B cell (primary cell): ENCODE measurements at regions not wholly inside any gene's neighbourhood (a gene's known extent, or its start where the extent isn't known, plus 50 kb on each side); places are given as distances from the start of the nearest gene placed in this dataset.

Source experiments
- ATAC-seq: fragments of 200-7000 bp; cut with Tn5 transposase; one replicate; pipeline ENCODE4 v1.10.0; 2021; ENCODE audit warnings: low read depth, mild to moderate bottlenecking, moderate number of reproducible peaks, moderate library complexity
- CTCF ChIA-PET: fragments of 350-600 bp; sonication (Branson Sonifier 250); formaldehyde crosslinking; loops from one replicate; lab custom pipeline; 2021; ENCODE audit warnings: antibody characterized with exemption, inconsistent platforms; lab: Charles Lee
- POLR2A ChIA-PET: fragments of 350-600 bp; sonication (Branson Sonifier 250); formaldehyde crosslinking; loops from one replicate; lab custom pipeline; 2021; ENCODE audit warnings: antibody characterized with exemption; lab: Charles Lee
- DNase-seq: peaks from one replicate; pipeline ENCODE4 v3.0.0; 2013
- H2AFZ ChIP-seq: 2 replicates; pipeline ENCODE4 v1.6.1; 2012; ENCODE audit warnings: mild to moderate bottlenecking, low read depth, low read length; ENCODE audit not compliant: insufficient read depth, poor library complexity, severe bottlenecking
- H3K27ac ChIP-seq, 2 donors: 1 replicate in 1 of 2; 2 replicates in 1 of 2; pipeline ENCODE4 v1.5.1; 2012 to 2013; ENCODE audit warnings: low read length in 2 of 2, mild to moderate bottlenecking in 2 of 2, moderate library complexity in 1 of 2
- H3K27me3 ChIP-seq, 4 experiments: fragments of 200-600 bp in 1 of 4; sonication (generic) in 1 of 4; replicated peaks in 1 of 4; 1 replicate in 2 of 4; 2 replicates in 2 of 4; pipeline versions ENCODE4 v1.6.1 to v1.7.0; 2013 to 2016; ENCODE audit warnings: low read length in 3 of 4, mild to moderate bottlenecking in 2 of 4, mixed read lengths in 1 of 4, moderate library complexity in 1 of 4; ENCODE audit not compliant: insufficient read depth in 4 of 4, control insufficient read depth in 3 of 4; ENCODE audit errors: control extremely low read depth in 1 of 4
- H3K36me3 ChIP-seq, 2 experiments: replicated peaks in 1 of 2; 1 replicate in 1 of 2; 2 replicates in 1 of 2; pipeline versions ENCODE4 v1.6.1 to v1.7.1; 2013; ENCODE audit warnings: low read length in 1 of 2; ENCODE audit not compliant: insufficient read depth in 2 of 2, control insufficient read depth in 1 of 2; ENCODE audit errors: control extremely low read depth in 1 of 2, extremely low read depth in 1 of 2
- H3K4me1 ChIP-seq, 2 donors: fragments of 200-600 bp in 1 of 2; sonication (generic) in 1 of 2; 1 replicate in 1 of 2; 2 replicates in 1 of 2; pipeline versions ENCODE4 v1.5.1 to v1.6.1; 2013 to 2017; ENCODE audit warnings: low read length in 2 of 2; ENCODE audit not compliant: control insufficient read depth in 2 of 2, insufficient read depth in 2 of 2
- H3K4me2 ChIP-seq: replicated peaks from 2 replicates; pipeline ENCODE3; 2012; ENCODE audit warnings: mild to moderate bottlenecking, low read depth, low read length; ENCODE audit not compliant: poor library complexity, severe bottlenecking
- H3K4me3 ChIP-seq, 5 experiments: fragments of 200-600 bp in 1 of 5; sonication (generic) in 1 of 5; 1 replicate in 3 of 5; 2 replicates in 2 of 5; pipeline versions ENCODE4 v1.5.1 to v1.7.0; 2011 to 2016; ENCODE audit warnings: low read length in 4 of 5, mild to moderate bottlenecking in 4 of 5, low read depth in 2 of 5, control low read depth in 1 of 5, moderate library complexity in 1 of 5; ENCODE audit not compliant: insufficient read depth in 1 of 5; ENCODE audit errors: control extremely low read depth in 1 of 5, extremely low read depth in 1 of 5
- H3K79me2 ChIP-seq: fragments of 200-600 bp; sonication (generic); one replicate; pipeline ENCODE4 v1.6.0; 2016; ENCODE audit warnings: low read length; ENCODE audit not compliant: control insufficient read depth, insufficient read depth
- H3K9ac ChIP-seq: fragments of 200-600 bp; sonication (generic); 2 replicates; pipeline ENCODE4 v1.6.1; 2017; ENCODE audit warnings: mild to moderate bottlenecking, low read length, moderate library complexity
- H3K9me3 ChIP-seq, 3 donors: one replicate each; pipeline versions ENCODE4 v1.6.1 to v1.7.1; 2013; ENCODE audit warnings: low read length in 2 of 3; ENCODE audit not compliant: control insufficient read depth in 2 of 3, insufficient read depth in 1 of 3; ENCODE audit errors: control extremely low read depth in 1 of 3
- H4K20me1 ChIP-seq: 2 replicates; pipeline ENCODE4 v1.6.0; 2012; ENCODE audit warnings: mild to moderate bottlenecking, low read length; ENCODE audit not compliant: insufficient read depth, control insufficient read depth, poor library complexity, severe bottlenecking
- H3K27ac Mint-ChIP-seq: one replicate; pipeline ENCODE4 v1.8.0; 2021; ENCODE audit warnings: mixed read lengths
- H3K27me3 Mint-ChIP-seq: one replicate; pipeline ENCODE4 v1.8.0; 2021; ENCODE audit warnings: mixed read lengths
- H3K4me1 Mint-ChIP-seq: one replicate; pipeline ENCODE4 v1.8.0; 2021; ENCODE audit warnings: mixed read lengths
- H3K4me3 Mint-ChIP-seq: one replicate; pipeline ENCODE4 v1.8.0; 2021; ENCODE audit warnings: mixed read lengths
- H3K9me3 Mint-ChIP-seq: one replicate; pipeline ENCODE4 v1.8.0; 2022; ENCODE audit warnings: mixed read lengths; ENCODE audit not compliant: insufficient read depth
- CTCF ChIP-seq: fragments of 200-600 bp; IDR thresholded peaks from one replicate; pipeline ENCODE4 v1.8.0; 2022; ENCODE audit warnings: antibody characterized with exemption, mild to moderate bottlenecking
- EZH2 ChIP-seq: IDR thresholded peaks from 2 replicates; pipeline ENCODE4 v1.6.1; 2012; ENCODE audit warnings: borderline replicate concordance, low read depth, mild to moderate bottlenecking, moderate library complexity, low read length; ENCODE audit not compliant: insufficient read depth, poor library complexity, severe bottlenecking
- WGBS: methylation state at CpG from one replicate; pipeline ENCODE4 v1.1.5; 2013; ENCODE audit warnings: missing lambda C conversion rate; ENCODE audit not compliant: insufficient coverage; 5-methylcytosine and 5-hydroxymethylcytosine counted together
- intact Hi-C: fragments of 100-400 bp; cut with micrococcal nuclease; formaldehyde crosslinking; loops from one replicate; pipeline ENCODE4 v1.10.0; 2022

- Histone ChIP-seq H4K20me1 (no peaks in the 10 kb centered on the region), H3K9me3 (peaks cover 0 to 2% (median 0%) of the 10 kb centered on the region in 3 donors), H3K4me2 (no peak overlapping the region), H3K79me2 (no peaks in the 10 kb centered on the region), H3K27me3 (peaks cover 0 to 27% (median 5%) of the 10 kb centered on the region in 4 experiments), H3K36me3 (no peaks in the 10 kb centered on the region), H3K9ac (no peak overlapping the region), H3K4me3 (no peak overlapping the region), H3K4me1 (no peaks in the 10 kb centered on the region), H3K27ac (no peak overlapping the region), H2AFZ (no peak overlapping the region)
- no peak for ATAC-seq
- H3K4me3 Mint-ChIP-seq, result no peak overlapping the region
- intact Hi-C loops, result no loop called here
- TF ChIP-seq CTCF (no peak), EZH2 (no peak)
- H3K4me1 Mint-ChIP-seq, result no peaks in the 10 kb centered on the region
- no peak for DNase-seq
- CTCF ChIA-PET, result no interaction called here
- H3K27me3 Mint-ChIP-seq, result peaks cover 64% of the 10 kb centered on the region
- H3K27ac Mint-ChIP-seq, result no peak overlapping the region
- POLR2A ChIA-PET, result no interaction called here
- H3K9me3 Mint-ChIP-seq, result no peaks in the 10 kb centered on the region
- 46% methylated on average over 7 of the region's 13 CpGs for WGBS
These were observed 191.4 kb downstream of the BUD13 start for GRCh38 chr11:116581349-116581748.

DNA sequence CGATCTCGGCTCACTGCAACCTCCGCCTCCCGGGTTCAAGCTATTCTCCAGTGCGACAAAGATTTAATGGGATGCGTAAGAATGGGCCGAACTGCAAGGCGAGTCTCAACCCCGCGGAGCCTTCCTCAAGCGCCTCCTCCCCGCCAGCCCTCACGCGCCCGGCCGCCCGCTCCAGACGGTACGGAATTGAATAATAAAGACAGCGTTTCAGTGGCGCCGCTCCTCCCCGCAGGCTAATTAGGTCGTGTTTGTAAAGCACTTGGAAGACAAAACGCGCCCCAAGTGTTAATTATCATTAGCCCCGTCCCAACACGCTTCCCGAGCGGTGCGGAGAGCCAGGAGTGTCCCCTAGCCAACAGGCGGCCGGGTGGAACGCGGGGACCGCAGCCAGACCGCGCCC, 192.0 kb downstream of the BUD13 start:
- no peak overlapping the region for H3K27ac Mint-ChIP-seq
- H3K4me1 Mint-ChIP-seq, result no peaks in the 10 kb centered on the region
- no peaks in the 10 kb centered on the region for H4K20me1 ChIP-seq
- no peak overlapping the region for H3K4me3 ChIP-seq
- TF ChIP-seq CTCF (no peak), EZH2 (no peak)
- ATAC-seq (no peak), DNase-seq (no peak)
- intact Hi-C loops, result no loop called here
- no peaks in the 10 kb centered on the region for H3K9me3 Mint-ChIP-seq
- CTCF ChIA-PET, result no interaction called here
- POLR2A ChIA-PET, result no interaction called here
- H3K9ac ChIP-seq, result no peak overlapping the region
- H3K36me3 ChIP-seq, result no peaks in the 10 kb centered on the region
- peaks cover 0 to 2% (median 0%) of the 10 kb centered on the region in 3 donors for H3K9me3 ChIP-seq
- H3K4me3 Mint-ChIP-seq, result no peak overlapping the region
- WGBS, result 13% methylated on average over 38 of the region's 38 CpGs
- H3K4me2 ChIP-seq, result no peak overlapping the region
- H2AFZ ChIP-seq, result no peak overlapping the region
- H3K27me3 Mint-ChIP-seq, result peaks cover 59% of the 10 kb centered on the region
- peaks cover 0 to 27% (median 5%) of the 10 kb centered on the region in 4 experiments for H3K27me3 ChIP-seq
- no peak overlapping the region for H3K27ac ChIP-seq
- H3K79me2 ChIP-seq, result no peaks in the 10 kb centered on the region
- no peaks in the 10 kb centered on the region for H3K4me1 ChIP-seq
